ENCODE measurements at regions not wholly inside any gene's neighbourhood (a gene's known extent, or its start where the extent isn't known, plus 50 kb on each side); places are given as distances from the start of the nearest gene placed in this dataset.

DNA sequence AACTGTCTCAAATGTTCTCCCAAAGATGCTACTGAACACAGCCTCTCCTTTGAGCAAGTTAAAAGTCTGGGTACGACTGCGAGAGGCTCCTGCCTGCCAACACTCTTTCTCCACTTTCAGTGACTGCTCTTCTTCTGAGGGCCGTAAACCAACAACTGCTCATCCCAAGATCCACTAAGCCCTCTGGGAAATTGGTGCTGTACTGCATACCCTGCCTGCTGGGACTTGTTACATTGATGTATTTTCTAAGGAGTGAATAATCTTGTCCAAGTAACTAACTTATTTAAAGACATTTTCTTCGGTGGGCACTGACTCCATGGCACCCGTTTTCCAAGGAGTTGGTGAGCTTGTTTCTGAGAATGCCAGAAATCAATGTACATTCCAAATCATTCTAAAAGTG is 87.2 kb downstream of the ZNF280B start:
- no peak for DNase-seq

- peak; percentile 8 to 37 for DNase-seq
Observed at GRCh38 chr22:22422629-22423112, 85.9 kb downstream of the ZNF280B start.

DNA sequence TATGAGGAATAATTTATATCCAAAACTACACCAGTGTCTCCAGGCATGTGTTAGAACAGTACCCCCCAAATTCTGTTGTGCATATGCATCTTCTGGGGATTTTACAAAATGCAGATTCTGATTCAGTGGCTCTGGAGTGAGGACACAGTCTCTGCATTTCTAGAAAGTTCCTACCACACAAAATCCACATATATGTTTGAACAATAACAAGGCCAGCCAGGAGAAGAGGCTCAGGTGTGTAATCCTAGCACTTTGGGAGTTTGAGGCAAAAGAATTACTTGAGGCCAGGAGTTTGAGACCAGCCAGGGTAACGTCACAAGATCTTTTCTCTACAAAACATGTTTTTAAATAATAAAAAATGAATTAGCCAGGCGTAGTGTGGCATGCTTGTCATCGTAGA is 84.9 kb downstream of the ZNF280B start:
- DNase-seq, result no peak

DNA sequence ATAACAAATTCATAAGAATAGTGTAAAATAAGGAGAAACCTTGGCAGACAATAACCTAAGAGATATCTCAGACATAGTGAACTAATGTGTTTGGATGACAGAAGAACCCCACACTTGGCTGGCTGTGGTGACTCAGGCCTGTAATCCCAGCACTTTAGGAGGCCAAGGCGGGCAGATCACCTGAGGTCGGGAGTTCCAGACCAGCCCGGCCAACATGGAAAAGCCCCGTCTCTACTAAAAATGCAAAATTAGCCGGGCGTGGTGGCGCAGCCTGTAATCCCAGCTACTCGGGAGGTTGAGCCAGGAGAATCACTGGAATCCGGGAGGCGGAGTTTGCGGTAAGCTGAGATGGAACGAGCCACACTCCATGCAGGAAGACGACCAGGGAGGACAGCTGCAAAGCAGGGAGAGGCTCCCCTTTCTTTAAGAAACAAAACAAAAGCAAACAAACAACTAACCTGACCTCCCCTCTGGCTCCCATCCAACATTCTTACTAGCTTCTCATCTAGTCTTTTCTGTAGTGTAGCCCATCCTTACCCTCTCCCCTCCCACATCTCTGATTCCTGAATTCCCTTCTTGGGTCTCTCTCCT is 84.2 kb downstream of the ZNF280B start:
- DNase-seq, result no peak

DNA sequence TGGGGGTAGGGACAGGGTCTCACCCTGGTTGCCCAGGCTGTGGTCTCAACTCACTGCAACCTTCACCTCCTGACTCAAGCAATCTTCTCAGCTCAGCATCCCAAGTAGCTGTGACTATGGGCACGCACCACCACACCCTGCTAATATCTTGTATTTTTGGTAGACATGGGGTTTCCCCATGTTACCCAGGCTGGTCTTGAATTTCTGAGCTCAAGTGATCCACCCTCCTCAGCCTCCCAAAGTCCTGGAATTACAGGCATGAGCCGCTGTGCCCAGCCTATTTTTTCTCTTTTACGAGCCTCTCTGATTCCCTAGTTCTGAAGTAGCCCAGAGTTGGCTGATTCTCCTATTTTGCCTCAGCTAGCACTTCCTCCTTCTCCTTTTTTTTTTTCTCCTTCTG is 83.6 kb downstream of the ZNF280B start:
- no peak for DNase-seq

- no peak for DNase-seq
Observed at GRCh38 chr22:22425356-22425755, 83.2 kb downstream of the ZNF280B start.

DNA sequence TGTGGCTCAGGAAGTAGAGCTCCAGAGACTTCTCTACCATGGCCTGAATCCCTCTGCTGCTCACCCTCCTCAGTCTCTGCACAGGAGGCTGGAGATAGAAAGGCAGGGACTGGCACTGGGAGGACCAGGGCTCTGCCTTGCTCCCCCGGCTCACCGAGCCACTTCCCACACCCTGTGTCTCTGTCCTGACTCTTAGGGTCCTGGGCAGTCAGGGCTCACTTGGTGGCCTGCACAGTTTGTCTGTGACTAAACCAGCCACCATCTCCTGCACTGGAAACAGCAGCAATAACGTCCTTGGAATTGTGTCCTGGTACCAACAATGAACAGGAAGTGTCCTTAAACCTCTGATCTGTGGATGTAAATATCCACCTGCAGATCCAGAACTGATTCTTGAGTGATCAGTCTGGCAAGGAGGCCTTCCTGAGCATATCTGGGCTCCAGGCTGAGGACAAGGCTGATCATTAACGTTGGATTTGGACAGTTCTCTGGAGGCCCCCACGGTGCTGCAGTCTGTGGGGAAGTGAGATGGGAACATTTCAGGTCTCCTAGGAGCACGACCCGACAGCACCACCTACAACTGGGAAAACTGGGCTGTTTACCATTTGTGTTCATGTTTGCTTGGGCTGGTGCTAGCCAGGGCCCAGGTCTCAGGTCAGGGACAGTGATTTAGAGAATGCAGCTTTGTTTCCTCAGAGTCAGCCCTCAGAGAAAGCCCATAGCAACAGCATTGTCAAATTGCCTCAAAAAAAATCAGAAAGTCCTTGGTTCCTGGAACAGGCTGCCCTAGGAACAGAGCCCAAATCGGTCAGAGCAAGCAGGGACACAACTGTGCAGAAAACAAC is 82.5 kb downstream of the ZNF280B start:
- no peak for DNase-seq

- DNase-seq, result no peak
Observed at GRCh38 chr22:22427542-22428065, 80.9 kb downstream of the ZNF280B start.

GRCh38 chr22:22428222-22429098 is 80.1 kb downstream of the ZNF280B start:
- DNase-seq, result no peak

DNA sequence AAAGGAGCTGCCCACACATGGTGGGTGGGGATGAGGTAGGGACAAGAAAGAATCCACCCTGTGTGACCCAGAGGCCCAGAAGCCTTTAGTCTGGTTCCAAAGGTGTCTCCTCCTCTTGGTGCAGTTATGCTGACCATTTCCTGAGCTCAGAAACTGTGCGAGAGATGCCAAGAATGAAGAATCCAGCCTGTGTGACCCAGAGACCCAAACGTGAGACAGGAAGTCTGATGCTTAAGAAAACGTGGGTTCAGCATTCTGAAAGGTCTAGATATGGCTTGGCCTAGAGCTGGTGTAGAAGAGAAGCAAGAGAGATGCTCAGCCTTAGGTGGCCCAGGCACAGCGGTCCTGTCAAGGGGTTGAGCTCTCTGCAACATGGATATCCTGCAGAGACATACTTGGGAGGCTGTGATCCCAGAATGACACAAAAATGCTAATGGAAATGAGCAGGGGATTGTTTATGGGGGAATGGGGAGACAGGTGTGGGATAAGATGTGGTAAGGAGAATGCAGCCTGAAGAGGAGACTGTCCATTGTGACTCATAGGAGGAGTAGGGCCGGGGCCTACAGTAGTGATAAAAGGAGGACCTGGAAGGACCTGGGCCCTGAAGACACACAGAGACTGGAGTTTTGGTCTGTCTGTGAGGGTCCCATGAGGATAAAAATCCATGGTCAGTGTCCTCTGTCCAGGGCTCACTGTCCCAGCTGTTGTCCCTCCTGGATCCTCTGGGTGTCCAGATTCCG is 79.0 kb downstream of the ZNF280B start:
- DNase-seq, result no peak

GRCh38 chr22:22430111-22430820 is 78.3 kb downstream of the ZNF280B start:
- no peak for DNase-seq

- DNase-seq, result peak; percentile 10 to 19
Observed at GRCh38 chr22:22431271-22432220, 77.0 kb downstream of the ZNF280B start.

DNA sequence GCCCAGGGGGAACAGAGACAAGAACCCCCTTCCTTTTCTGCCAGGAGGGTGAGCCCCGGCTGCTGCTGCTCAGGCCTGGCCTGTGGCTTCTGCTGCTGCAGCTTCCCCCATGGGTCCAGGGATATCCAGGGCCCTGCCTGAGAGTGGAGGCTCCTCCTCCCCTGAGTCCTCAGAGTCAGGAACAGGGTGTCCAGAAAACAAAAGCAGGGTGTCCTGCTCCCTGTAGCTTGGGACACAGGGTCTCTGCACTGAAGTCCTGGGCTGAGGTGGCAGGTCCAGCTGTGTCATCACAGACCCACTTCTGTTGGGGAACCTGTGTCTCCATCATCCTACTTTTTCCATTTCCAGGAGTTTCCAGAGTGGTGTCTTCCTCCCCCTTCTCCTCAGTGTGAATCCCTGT is 76.1 kb downstream of the ZNF280B start:
- no peak for DNase-seq

- DNase-seq, result no peak
Observed at GRCh38 chr22:22432937-22433336, 75.6 kb downstream of the ZNF280B start.

- no peak for DNase-seq
Observed at GRCh38 chr22:22433770-22434169, 74.8 kb downstream of the ZNF280B start.

Data from hippocampal formation (tissue), 2 donors.